ENCODE measurements at regions not wholly inside any gene's neighbourhood (a gene's known extent, or its start where the extent isn't known, plus 50 kb on each side); places are given as distances from the start of the nearest gene placed in this dataset.

DNA sequence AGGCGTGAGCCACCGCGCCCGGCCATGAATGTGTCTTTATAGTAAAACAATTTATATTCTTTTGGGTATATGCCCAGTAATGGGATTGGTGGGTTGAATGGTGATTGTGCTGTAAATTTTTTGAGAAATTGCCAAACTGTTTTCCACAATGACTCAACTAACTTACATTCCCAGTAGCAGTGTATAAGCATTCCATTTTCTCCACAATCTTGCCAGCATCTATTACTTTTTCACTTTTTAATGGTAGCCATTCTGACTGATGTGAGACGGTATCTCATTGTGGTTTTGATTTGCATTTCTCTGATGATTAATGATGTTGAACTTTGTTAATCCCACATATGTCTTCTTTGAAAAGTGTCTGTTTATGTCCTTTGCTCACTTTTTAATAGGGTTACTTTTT is 1187.9 kb downstream of the XPNPEP1 start:
- H3K27me3 ChIP-seq (ENCODE audit: insufficient read depth, low read depth), result no peaks in the 10 kb centered on the region
- H3K27ac ChIP-seq, result no peak overlapping the region
- no peak overlapping the region for H3K4me3 ChIP-seq (IDR thresholded peaks at IDR 0.05; ENCODE audit: insufficient read depth, low read depth, low read length)
- H2AFZ ChIP-seq (ENCODE audit: low read depth), result no peak overlapping the region
- H3K9ac ChIP-seq, result no peak overlapping the region
- H3K36me3 ChIP-seq (ENCODE audit: insufficient read depth), result no peaks in the 10 kb centered on the region
- TF ChIP-seq, protein P1, sequence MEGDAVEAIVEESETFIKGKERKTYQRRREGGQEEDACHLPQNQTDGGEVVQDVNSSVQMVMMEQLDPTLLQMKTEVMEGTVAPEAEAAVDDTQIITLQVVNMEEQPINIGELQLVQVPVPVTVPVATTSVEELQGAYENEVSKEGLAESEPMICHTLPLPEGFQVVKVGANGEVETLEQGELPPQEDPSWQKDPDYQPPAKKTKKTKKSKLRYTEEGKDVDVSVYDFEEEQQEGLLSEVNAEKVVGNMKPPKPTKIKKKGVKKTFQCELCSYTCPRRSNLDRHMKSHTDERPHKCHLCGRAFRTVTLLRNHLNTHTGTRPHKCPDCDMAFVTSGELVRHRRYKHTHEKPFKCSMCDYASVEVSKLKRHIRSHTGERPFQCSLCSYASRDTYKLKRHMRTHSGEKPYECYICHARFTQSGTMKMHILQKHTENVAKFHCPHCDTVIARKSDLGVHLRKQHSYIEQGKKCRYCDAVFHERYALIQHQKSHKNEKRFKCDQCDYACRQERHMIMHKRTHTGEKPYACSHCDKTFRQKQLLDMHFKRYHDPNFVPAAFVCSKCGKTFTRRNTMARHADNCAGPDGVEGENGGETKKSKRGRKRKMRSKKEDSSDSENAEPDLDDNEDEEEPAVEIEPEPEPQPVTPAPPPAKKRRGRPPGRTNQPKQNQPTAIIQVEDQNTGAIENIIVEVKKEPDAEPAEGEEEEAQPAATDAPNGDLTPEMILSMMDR (conservative IDR thresholded peaks at IDR 0.05; ENCODE audit: low read depth, low read length), result no peak
- H3K79me2 ChIP-seq (ENCODE audit: insufficient read depth, low read depth), result no peaks in the 10 kb centered on the region
- no peak overlapping the region for H3K4me2 ChIP-seq
- H4K20me1 ChIP-seq (ENCODE audit: insufficient read depth), result no peaks in the 10 kb centered on the region
- H3K4me1 ChIP-seq (ENCODE audit: low read depth, poor library complexity, severe bottlenecking), result no peaks in the 10 kb centered on the region

DNA sequence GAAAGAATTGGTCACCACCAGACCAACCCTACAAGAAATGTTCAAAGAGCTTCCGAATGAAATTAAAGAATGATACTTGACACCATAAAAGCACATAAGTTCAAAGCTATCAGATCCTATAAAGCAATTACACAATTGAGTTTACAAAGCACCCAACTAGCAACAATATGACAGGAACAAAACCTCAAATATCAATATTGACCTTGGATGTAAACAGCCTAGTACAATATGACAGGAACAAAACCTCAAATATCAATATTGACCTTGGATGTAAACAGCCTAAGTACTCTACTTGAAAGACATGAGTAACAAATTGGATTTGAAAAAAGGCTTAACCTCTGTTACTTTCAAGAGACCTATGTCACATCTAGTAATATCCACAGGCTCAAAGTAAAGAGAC is 1201.4 kb downstream of the XPNPEP1 start:
- Histone ChIP-seq H3K4me3 (IDR thresholded peaks at IDR 0.05; ENCODE audit: insufficient read depth, low read depth, low read length) (no peak overlapping the region), H3K9ac (no peak overlapping the region), H3K27me3 (ENCODE audit: insufficient read depth, low read depth) (no peaks in the 10 kb centered on the region), H3K79me2 (ENCODE audit: insufficient read depth, low read depth) (no peaks in the 10 kb centered on the region), H3K4me1 (ENCODE audit: low read depth, poor library complexity, severe bottlenecking) (no peaks in the 10 kb centered on the region), H3K36me3 (ENCODE audit: insufficient read depth) (no peaks in the 10 kb centered on the region), H3K4me2 (no peak overlapping the region), H4K20me1 (ENCODE audit: insufficient read depth) (no peaks in the 10 kb centered on the region), H2AFZ (ENCODE audit: low read depth) (no peak overlapping the region), H3K27ac (no peak overlapping the region)
- TF ChIP-seq, protein P1 (conservative IDR thresholded peaks at IDR 0.05; ENCODE audit: low read depth, low read length), result no peak

DNA sequence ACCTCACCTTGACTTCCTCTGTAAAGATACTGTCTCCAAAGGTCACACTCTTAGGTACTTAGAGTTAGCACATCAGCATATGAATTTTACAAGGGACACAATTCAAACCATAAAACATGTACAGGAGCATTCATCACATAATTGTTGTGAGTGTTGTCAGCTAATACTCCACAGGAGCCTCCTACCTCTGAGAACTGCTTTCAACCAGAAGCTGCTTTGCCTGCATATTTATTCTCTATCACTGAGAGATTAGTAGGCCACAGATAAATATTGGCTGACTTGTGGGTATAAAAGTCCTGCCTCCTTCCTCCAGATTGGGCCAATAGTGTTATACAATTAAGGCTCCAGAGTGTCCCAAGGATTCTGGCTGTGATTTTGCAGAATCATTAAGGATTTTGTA is 1207.0 kb downstream of the XPNPEP1 start:
- Histone ChIP-seq H3K4me1 (ENCODE audit: low read depth, poor library complexity, severe bottlenecking) (no peaks in the 10 kb centered on the region), H4K20me1 (ENCODE audit: insufficient read depth) (no peaks in the 10 kb centered on the region), H2AFZ (ENCODE audit: low read depth) (no peak overlapping the region), H3K4me2 (no peak overlapping the region), H3K9ac (no peak overlapping the region), H3K79me2 (ENCODE audit: insufficient read depth, low read depth) (no peaks in the 10 kb centered on the region), H3K36me3 (ENCODE audit: insufficient read depth) (no peaks in the 10 kb centered on the region), H3K4me3 (IDR thresholded peaks at IDR 0.05; ENCODE audit: insufficient read depth, low read depth, low read length) (no peak overlapping the region), H3K27me3 (ENCODE audit: insufficient read depth, low read depth) (no peaks in the 10 kb centered on the region), H3K27ac (no peak overlapping the region)
- TF ChIP-seq, protein P1 (conservative IDR thresholded peaks at IDR 0.05; ENCODE audit: low read depth, low read length), result no peak

DNA sequence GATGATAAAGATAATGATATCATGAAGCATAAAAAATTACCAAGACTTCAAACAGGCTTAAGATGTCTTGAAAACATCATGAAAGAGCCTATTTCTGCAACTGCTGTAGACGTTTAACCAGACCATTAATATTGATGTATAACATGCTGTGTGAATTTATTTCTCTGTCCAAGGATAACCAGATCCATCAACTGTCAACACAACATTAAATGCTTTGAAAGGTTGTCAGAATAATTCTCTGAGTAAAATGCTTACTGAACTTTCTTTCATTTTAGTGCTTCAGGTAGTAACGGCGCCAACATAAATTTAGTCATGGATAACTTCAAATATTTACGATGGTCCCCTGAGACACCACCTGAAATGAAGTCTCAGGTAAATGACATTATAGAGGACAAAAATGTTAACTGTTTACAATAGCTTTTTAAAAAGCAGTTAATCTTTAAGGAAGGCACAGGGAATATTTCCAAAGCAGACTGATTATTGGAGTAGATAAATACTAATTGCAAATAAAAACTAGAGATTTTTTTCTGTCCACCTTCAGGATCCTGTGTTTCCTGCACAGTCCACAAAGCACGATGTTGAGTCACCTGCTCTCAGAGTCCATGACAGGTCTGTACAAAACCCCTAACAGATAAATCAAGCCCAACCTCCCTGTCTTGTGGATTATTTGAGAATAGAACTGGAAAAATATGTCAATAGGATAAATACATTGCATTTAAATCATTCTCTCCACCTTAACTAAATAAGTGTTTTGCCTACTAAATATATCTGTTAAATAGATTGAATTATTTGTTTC is 1213.2 kb downstream of the XPNPEP1 start:
- H4K20me1 ChIP-seq (ENCODE audit: insufficient read depth), result no peaks in the 10 kb centered on the region
- H2AFZ ChIP-seq (ENCODE audit: low read depth), result no peak overlapping the region
- H3K9ac ChIP-seq, result no peak overlapping the region
- TF ChIP-seq, protein P1 (conservative IDR thresholded peaks at IDR 0.05; ENCODE audit: low read depth, low read length), result no peak
- no peaks in the 10 kb centered on the region for H3K36me3 ChIP-seq (ENCODE audit: insufficient read depth)
- no peak overlapping the region for H3K27ac ChIP-seq
- no peak overlapping the region for H3K4me2 ChIP-seq
- H3K4me1 ChIP-seq (ENCODE audit: low read depth, poor library complexity, severe bottlenecking), result no peaks in the 10 kb centered on the region
- H3K4me3 ChIP-seq (IDR thresholded peaks at IDR 0.05; ENCODE audit: insufficient read depth, low read depth, low read length), result no peak overlapping the region
- H3K27me3 ChIP-seq (ENCODE audit: insufficient read depth, low read depth), result no peaks in the 10 kb centered on the region
- H3K79me2 ChIP-seq (ENCODE audit: insufficient read depth, low read depth), result no peaks in the 10 kb centered on the region

All from KMS-11 (cell line).